ENCODE measurements at regions not wholly inside any gene's neighbourhood (a gene's known extent, or its start where the extent isn't known, plus 50 kb on each side); places are given as distances from the start of the nearest gene placed in this dataset.
"Not testable (repeated sequence)": the region's sequence is repeated elsewhere in the genome, so short reads cannot be mapped to it uniquely, and the experiment has no call there.

DNA sequence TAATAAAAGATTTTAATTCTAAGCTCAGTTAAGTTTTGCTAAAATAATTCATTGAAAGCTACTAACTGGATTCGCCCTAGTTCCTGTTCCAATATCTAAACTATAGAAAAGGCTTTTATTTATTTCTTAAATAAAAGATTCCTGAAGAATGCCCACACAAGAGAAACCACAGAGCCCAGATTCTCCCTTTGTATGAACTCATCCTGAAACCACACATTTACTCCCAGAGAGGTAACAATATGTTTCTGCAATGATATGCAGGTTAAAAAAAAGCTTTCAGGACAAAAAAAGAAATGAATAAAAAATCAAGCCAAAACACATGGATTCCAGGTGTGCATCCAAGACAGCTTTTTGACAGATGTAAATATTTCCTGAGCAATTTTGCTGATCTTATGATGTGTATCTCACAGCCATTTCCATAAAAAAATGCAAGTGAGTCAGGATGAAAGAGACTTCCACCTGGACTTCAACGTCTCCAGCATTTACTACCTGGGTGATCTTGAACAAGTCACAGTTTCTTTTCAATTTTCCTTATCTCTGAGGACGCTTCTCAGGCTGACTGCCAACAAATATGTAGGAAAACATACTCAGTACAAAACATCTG lies 234.4 kb upstream of the FAT1 start:
- Histone ChIP-seq H3K27ac (ENCODE audit: low read length) (no peak overlapping the region), H3K9me3 (ENCODE audit: control insufficient read depth, low read depth, low read length) (no peaks in the 10 kb centered on the region), H3K36me3 (ENCODE audit: control insufficient read depth, insufficient read depth, low read length) (no peaks in the 10 kb centered on the region), H3K4me1 (ENCODE audit: control insufficient read depth, insufficient read depth, low read length) (no peaks in the 10 kb centered on the region), H3K4me3 (ENCODE audit: low read length) (no peak overlapping the region), H3K27me3 (ENCODE audit: control insufficient read depth, insufficient read depth, low read length) (no peaks in the 10 kb centered on the region)
- 88% methylated on average over 1 of the region's 3 CpGs for WGBS (ENCODE audit: insufficient coverage, low lambda C conversion rate)
- no peak for DNase-seq

DNA sequence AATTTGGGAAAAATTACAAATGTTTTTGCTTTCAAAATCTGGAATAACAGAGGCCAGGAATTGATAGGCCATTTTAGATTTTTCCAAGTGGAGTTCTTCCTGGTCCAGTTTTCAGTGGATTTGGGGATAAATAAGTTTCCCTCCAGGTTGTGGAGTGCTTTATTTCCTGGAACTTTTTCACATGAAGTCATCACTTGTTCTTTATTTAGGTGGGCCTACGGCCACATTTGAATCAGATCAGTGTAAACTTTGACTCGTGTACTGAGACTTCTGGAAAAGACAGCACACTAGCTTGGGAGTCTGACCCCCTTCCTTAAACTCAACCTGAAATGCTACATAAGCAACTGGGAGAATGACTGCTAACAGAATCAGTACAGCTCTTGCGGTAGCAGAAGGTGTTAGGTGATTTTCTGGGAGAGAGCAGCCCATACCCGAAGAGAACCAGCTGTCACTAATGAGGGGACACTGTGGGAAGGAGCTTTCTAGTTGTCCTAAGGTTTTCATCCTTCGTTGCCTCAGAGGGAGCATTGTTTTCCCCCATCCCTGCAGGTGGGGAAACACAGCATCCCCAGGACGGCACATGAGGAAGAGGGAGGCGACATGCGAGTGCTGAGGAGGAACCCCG lies 235.2 kb upstream of the FAT1 start:
- WGBS (ENCODE audit: insufficient coverage, low lambda C conversion rate), result no CpG with 5 or more reads among the region's 9 CpGs
- H3K4me1 ChIP-seq (ENCODE audit: control insufficient read depth, insufficient read depth, low read length), result no peaks in the 10 kb centered on the region
- H3K27ac ChIP-seq (ENCODE audit: low read length), result no peak overlapping the region
- no peaks in the 10 kb centered on the region for H3K36me3 ChIP-seq (ENCODE audit: control insufficient read depth, insufficient read depth, low read length)
- no peaks in the 10 kb centered on the region for H3K27me3 ChIP-seq (ENCODE audit: control insufficient read depth, insufficient read depth, low read length)
- no peak overlapping the region for H3K4me3 ChIP-seq (ENCODE audit: low read length)
- no peaks in the 10 kb centered on the region for H3K9me3 ChIP-seq (ENCODE audit: control insufficient read depth, low read depth, low read length)
- no peak for DNase-seq

DNA sequence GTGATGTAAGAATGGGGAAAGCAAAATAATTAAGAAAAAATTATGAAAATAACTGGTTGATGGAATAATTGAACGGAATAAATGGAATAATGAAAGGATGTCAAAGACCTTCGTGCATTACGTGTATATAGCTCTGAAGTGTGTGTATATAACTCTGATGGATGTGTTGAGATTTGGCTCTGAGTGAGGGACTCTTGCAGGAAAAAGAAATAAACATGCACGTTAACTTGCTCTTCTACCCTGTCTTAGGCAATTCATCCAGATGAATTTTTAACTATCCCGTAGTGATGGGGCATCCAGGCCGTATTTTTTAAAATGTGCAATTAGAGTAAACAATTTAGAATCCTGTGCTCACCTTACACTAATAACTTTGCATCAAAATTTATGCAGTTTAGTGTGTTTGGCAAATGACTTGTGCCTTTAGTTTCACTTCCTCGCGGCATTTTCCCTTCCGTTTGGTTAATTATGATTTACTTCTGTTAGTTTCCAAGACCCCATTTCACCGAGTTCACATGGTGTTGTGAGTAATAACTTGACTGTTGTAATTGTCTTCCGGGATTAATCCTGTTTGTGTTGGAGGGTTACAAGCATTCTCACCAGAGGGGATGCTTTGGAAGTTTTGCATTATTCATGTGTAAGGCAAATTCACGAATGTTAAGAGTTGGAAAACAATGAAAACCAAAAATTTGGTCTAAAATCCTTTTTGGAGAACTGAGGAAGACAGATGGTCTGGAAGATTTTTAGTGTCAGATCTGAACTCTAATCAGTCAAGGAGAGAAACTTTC lies 256.5 kb upstream of the FAT1 start:
- 71% methylated on average over 6 of the region's 12 CpGs for WGBS (ENCODE audit: insufficient coverage, low lambda C conversion rate)

DNA sequence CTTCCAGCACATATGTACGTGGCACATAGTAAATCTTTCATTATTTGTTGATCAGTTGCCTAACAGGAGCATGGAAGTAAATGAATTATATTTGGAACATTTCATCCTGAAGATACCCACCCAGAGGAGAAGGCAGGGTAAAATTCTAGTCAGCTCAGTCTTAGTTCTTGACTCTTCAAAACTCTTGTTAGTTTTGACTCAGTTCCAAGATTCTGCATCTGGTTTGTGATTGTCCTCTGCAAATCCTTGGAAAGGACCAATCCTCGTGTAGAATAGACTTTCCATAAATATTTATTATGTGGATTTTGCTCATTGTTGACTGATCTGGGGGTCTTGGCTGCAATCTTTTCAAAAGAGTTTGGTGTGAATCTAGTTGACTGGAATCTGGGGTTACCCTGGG lies 257.5 kb upstream of the FAT1 start:
- Histone ChIP-seq H3K4me3 (ENCODE audit: low read length) (no peak overlapping the region), H3K27me3 (ENCODE audit: control insufficient read depth, insufficient read depth, low read length) (no peaks in the 10 kb centered on the region), H3K4me1 (ENCODE audit: control insufficient read depth, insufficient read depth, low read length) (no peaks in the 10 kb centered on the region), H3K9me3 (ENCODE audit: control insufficient read depth, low read depth, low read length) (no peaks in the 10 kb centered on the region), H3K36me3 (ENCODE audit: control insufficient read depth, insufficient read depth, low read length) (no peaks in the 10 kb centered on the region), H3K27ac (ENCODE audit: low read length) (no peak overlapping the region)
- no CpG with 5 or more reads among the region's 2 CpGs for WGBS (ENCODE audit: insufficient coverage, low lambda C conversion rate)
- DNase-seq, result no peak

More for the DNA sequence above, 256.5 kb upstream of the FAT1 start:
- H3K27me3 ChIP-seq (ENCODE audit: control insufficient read depth, insufficient read depth, low read length), result no peaks in the 10 kb centered on the region
- H3K36me3 ChIP-seq (ENCODE audit: control insufficient read depth, insufficient read depth, low read length), result no peaks in the 10 kb centered on the region
- peak in 1 of 2 donors; percentile 3 for DNase-seq
- no peaks in the 10 kb centered on the region for H3K9me3 ChIP-seq (ENCODE audit: control insufficient read depth, low read depth, low read length)
- no peak overlapping the region for H3K27ac ChIP-seq (ENCODE audit: low read length)
- H3K4me3 ChIP-seq (ENCODE audit: low read length), result no peak overlapping the region
- H3K4me1 ChIP-seq (ENCODE audit: control insufficient read depth, insufficient read depth, low read length), result no peaks in the 10 kb centered on the region

DNA sequence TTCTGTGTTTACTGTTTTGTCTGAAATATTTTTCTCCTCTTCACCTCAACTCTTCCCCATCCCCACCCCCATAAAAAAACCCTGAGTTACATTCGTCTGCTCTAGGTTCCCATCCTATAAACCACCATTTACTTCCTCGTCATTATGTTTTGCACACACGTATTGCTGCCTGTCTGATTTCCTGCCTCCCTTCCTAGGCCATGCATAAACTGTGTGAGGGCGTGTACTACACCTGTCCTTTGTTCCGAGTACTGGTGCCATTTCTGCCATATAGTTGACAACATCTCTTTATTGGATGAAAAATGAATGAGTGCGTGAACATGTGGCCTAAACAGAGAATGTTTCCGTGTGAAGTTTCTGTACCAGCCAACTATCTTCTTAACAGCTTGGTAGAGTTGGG lies 258.5 kb upstream of the FAT1 start:
- no peaks in the 10 kb centered on the region for H3K9me3 ChIP-seq (ENCODE audit: control insufficient read depth, low read depth, low read length)
- WGBS (ENCODE audit: insufficient coverage, low lambda C conversion rate), result 86% methylated on average over 1 of the region's 7 CpGs
- H3K27me3 ChIP-seq (ENCODE audit: control insufficient read depth, insufficient read depth, low read length), result no peaks in the 10 kb centered on the region
- DNase-seq, result no peak
- no peaks in the 10 kb centered on the region for H3K4me1 ChIP-seq (ENCODE audit: control insufficient read depth, insufficient read depth, low read length)
- H3K27ac ChIP-seq (ENCODE audit: low read length), result no peak overlapping the region
- H3K4me3 ChIP-seq (ENCODE audit: low read length), result no peak overlapping the region
- H3K36me3 ChIP-seq (ENCODE audit: control insufficient read depth, insufficient read depth, low read length), result no peaks in the 10 kb centered on the region

DNA sequence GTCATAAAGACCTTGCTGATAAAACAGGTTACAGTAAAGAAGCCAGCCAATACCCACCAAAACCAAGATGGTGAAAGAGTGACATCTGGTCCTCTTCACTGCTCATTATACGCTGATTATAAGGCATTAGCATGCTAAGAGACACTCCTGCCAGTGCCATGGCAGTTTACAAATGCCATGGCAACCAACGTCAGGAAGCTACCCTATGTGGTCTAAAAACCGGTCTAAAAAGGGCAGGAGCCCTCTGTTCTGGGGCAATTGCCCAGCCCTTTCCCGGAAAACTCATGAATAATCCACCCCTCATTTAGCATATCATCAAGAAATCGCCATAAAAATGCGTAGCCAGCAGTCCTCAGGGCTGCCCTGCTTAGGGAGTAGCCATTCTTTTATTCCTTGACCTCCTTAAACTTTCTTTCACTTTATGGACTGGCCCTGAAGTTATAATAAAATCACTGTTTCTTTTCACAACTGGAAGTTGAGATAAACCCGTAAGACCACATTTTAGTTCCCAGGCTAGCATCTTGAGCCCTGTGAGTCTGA lies 260.5 kb upstream of the FAT1 start:
- Histone ChIP-seq H3K4me3 (ENCODE audit: low read length) (no peak overlapping the region), H3K4me1 (ENCODE audit: control insufficient read depth, insufficient read depth, low read length) (no peaks in the 10 kb centered on the region), H3K9me3 (ENCODE audit: control insufficient read depth, low read depth, low read length) (peaks cover 2% of the 10 kb centered on the region), H3K27ac (ENCODE audit: low read length) (no peak overlapping the region), H3K27me3 (ENCODE audit: control insufficient read depth, insufficient read depth, low read length) (no peaks in the 10 kb centered on the region), H3K36me3 (ENCODE audit: control insufficient read depth, insufficient read depth, low read length) (no peaks in the 10 kb centered on the region)
- whole genome bisulfite sequencing (ENCODE audit: insufficient coverage, low lambda C conversion rate), result 100% methylated on average over 1 of the region's 7 CpGs
- DNase-seq, result no peak

DNA sequence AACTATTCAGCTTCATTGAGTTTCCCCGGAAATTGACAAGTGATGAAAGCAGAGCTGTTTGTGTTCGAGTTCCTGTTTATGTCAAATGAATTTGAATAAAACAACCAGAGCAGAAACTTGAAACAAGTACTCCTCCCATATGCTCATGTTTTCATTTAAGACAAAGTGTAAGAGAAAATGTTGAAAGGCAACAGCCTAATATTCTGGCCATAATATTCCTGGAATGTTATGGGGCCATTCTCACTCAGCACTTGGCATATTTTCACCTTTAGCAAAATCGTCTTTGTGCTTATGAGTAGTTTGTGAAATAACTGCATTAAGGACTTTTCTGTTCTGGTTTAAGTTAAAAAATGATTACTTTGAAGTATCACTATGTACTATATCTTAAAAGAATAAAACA lies 276.0 kb upstream of the FAT1 start:
- 92% methylated on average over 2 of the region's 3 CpGs for WGBS (ENCODE audit: insufficient coverage, low lambda C conversion rate)
- no peak overlapping the region for H3K4me3 ChIP-seq (ENCODE audit: low read length)
- no peaks in the 10 kb centered on the region for H3K27me3 ChIP-seq (ENCODE audit: control insufficient read depth, insufficient read depth, low read length)
- DNase-seq, result no peak
- no peaks in the 10 kb centered on the region for H3K4me1 ChIP-seq (ENCODE audit: control insufficient read depth, insufficient read depth, low read length)
- no peaks in the 10 kb centered on the region for H3K9me3 ChIP-seq (ENCODE audit: control insufficient read depth, low read depth, low read length)
- no peaks in the 10 kb centered on the region for H3K36me3 ChIP-seq (ENCODE audit: control insufficient read depth, insufficient read depth, low read length)
- no peak overlapping the region for H3K27ac ChIP-seq (ENCODE audit: low read length)

DNA sequence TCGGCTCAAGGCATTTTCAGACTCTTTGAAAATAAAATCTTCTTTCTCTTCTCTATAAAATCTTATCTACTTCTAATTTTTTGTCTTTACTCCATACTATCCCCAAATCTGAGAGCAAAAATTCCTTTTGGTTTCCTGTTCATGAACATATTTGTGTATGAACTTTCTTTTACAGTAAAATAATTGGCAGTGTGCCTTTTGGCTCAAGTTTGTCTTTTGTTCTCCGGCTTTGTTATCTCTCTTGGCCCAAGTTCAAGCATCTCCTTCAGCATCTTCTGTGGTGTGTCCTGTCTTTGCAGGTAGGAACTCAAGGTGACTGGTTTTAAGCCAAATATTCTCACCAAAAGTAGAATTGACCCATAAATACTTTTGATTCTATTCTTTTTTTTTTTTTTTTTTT lies 276.6 kb upstream of the FAT1 start:
- Histone ChIP-seq H3K4me1 (ENCODE audit: control insufficient read depth, insufficient read depth, low read length) (no peaks in the 10 kb centered on the region), H3K9me3 (ENCODE audit: control insufficient read depth, low read depth, low read length) (no peaks in the 10 kb centered on the region), H3K27ac (ENCODE audit: low read length) (no peak overlapping the region), H3K36me3 (ENCODE audit: control insufficient read depth, insufficient read depth, low read length) (no peaks in the 10 kb centered on the region), H3K4me3 (ENCODE audit: low read length) (no peak overlapping the region), H3K27me3 (ENCODE audit: control insufficient read depth, insufficient read depth, low read length) (no peaks in the 10 kb centered on the region)
- WGBS (ENCODE audit: insufficient coverage, low lambda C conversion rate), result 100% methylated on average over 1 of the region's 2 CpGs
- DNase-seq, result no peak

DNA sequence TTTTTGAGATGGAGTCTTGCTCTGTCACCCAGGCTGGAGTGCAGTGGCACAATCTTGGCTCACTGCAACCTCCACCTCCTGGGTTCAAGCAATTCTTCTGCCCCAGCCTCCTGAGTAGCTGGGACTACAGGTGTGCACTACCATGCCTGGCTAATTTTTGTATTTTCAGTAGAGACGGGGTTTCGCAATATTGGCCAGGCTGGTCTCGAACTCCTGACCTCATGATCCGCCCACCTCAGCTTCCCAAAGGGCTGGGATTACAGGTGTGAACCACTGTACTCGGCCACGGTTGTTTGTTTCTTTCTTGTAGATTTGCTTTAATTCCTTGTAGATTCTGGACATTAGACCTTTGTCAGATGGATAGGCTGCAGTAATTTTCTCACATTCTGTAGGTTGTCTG lies 278.5 kb upstream of the FAT1 start:
- not testable (repeated sequence) for H3K27me3 ChIP-seq (ENCODE audit: control insufficient read depth, insufficient read depth, low read length); H3K36me3 ChIP-seq (ENCODE audit: control insufficient read depth, insufficient read depth, low read length); H3K4me3 ChIP-seq (ENCODE audit: low read length); DNase-seq; H3K27ac ChIP-seq (ENCODE audit: low read length); H3K9me3 ChIP-seq (ENCODE audit: control insufficient read depth, low read depth, low read length); H3K4me1 ChIP-seq (ENCODE audit: control insufficient read depth, insufficient read depth, low read length)
- WGBS (ENCODE audit: insufficient coverage, low lambda C conversion rate), result no CpG with 5 or more reads among the region's 6 CpGs

DNA sequence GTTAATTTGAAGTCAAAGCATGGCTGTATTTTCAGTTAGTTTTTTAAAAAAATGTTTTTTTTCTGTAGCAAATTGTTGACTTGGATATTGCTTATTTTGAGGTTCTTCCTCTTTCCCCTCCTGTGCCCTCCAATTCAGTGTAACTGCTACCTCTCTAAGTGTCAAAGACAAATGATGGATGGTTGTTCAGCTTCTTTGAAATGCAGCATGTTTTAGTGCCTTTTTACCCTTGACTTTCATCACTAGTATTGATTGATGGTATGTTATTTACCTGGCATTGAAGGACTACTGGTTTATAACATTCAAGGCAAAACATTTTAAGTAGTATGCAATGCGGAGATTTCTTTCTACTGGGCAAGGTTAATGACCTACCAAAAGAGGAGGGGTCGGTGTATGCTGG lies 281.0 kb upstream of the FAT1 start:
- no peaks in the 10 kb centered on the region for H3K9me3 ChIP-seq (ENCODE audit: control insufficient read depth, low read depth, low read length)
- H3K4me3 ChIP-seq (ENCODE audit: low read length), result no peak overlapping the region
- H3K36me3 ChIP-seq (ENCODE audit: control insufficient read depth, insufficient read depth, low read length), result no peaks in the 10 kb centered on the region
- no peak for DNase-seq
- no peak overlapping the region for H3K27ac ChIP-seq (ENCODE audit: low read length)
- no CpG with 5 or more reads among the region's 2 CpGs for WGBS (ENCODE audit: insufficient coverage, low lambda C conversion rate)
- H3K4me1 ChIP-seq (ENCODE audit: control insufficient read depth, insufficient read depth, low read length), result no peaks in the 10 kb centered on the region
- no peaks in the 10 kb centered on the region for H3K27me3 ChIP-seq (ENCODE audit: control insufficient read depth, insufficient read depth, low read length)
